ENCODE measurements at regions not wholly inside any gene's neighbourhood (a gene's known extent, or its start where the extent isn't known, plus 50 kb on each side); places are given as distances from the start of the nearest gene placed in this dataset.
"Not testable (repeated sequence)": the region's sequence is repeated elsewhere in the genome, so short reads cannot be mapped to it uniquely, and the experiment has no call there.

DNA sequence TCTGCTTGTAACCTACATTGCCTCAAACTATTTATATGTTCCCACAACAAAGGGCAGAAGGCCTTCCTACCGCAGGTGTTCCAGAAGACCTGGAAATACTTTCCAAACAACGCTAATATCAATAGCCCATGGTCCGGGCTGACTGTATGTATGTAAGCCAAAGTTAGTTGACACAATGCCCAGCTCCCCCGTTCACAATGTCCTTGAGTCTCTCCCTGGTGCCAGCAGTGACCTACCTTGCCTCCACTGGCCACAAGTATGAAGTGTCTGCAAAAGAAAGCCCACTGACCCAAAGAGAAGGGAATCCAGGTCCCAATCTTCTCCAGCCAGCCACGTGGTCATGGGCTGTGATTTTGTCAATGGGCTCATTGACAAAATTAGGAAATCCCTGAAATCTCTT is 118.6 kb downstream of the DLEU7 start:
- ATAC-seq = no peak
- Mint-ChIP-seq H3K4me1 (peaks cover 30% of the 10 kb centered on the region), H3K4me3 (no peak overlapping the region), H3K9me3 (peaks cover 3% of the 10 kb centered on the region), H3K27ac (no peak overlapping the region), H3K36me3 (peaks cover 1% of the 10 kb centered on the region), H3K27me3 (no peaks in the 10 kb centered on the region)

DNA sequence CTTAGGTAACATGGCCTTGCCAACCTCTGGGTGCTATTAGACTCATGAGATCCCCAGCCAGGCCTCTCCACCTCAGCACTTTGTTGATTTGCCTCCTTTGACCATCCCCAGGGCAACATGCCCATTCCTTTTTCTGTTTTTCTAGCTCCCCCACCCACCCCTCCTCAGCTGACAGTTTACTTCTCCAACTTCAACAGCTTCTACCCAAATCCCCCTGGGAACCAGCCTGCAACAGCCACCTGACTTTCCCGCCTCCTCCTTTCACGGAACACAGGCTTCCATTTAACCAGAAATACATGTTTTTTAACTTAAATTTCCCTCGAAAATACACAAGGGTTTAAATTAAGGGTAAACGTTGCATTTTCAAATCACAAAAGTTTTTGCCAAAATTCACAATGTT is 117.3 kb downstream of the DLEU7 start:
- Mint-ChIP-seq H3K4me1 (peaks cover 30% of the 10 kb centered on the region), H3K9me3 (peaks cover 3% of the 10 kb centered on the region), H3K27ac (peak overlapping the region; percentile 27), H3K27me3 (no peaks in the 10 kb centered on the region), H3K36me3 (peaks cover 9% of the 10 kb centered on the region), H3K4me3 (no peak overlapping the region)
- no peak for ATAC-seq

DNA sequence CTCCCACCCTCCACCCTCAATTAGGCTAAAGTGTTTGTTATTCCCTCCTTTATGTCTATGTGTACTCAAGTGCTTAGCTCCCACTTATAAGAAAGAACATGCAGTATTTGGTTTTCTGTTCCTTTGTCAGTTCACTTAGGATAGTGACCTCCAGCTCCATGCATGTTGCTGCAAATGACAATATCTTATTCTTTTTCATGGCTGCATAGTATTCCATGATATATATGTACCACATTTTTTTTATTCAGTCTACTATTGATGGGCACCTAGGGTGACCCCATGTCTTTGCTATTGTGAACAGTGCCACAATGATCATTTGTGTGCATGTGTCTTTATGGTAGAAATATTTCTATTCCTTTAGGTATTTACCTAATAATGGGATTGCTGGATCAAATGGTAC is 114.3 kb downstream of the DLEU7 start:
- Mint-ChIP-seq H3K9me3 (no peaks in the 10 kb centered on the region), H3K27me3 (no peaks in the 10 kb centered on the region), H3K4me3 (no peak overlapping the region), H3K4me1 (peaks cover 30% of the 10 kb centered on the region), H3K27ac (no peak overlapping the region), H3K36me3 (peaks cover 9% of the 10 kb centered on the region)
- ATAC-seq = no peak

DNA sequence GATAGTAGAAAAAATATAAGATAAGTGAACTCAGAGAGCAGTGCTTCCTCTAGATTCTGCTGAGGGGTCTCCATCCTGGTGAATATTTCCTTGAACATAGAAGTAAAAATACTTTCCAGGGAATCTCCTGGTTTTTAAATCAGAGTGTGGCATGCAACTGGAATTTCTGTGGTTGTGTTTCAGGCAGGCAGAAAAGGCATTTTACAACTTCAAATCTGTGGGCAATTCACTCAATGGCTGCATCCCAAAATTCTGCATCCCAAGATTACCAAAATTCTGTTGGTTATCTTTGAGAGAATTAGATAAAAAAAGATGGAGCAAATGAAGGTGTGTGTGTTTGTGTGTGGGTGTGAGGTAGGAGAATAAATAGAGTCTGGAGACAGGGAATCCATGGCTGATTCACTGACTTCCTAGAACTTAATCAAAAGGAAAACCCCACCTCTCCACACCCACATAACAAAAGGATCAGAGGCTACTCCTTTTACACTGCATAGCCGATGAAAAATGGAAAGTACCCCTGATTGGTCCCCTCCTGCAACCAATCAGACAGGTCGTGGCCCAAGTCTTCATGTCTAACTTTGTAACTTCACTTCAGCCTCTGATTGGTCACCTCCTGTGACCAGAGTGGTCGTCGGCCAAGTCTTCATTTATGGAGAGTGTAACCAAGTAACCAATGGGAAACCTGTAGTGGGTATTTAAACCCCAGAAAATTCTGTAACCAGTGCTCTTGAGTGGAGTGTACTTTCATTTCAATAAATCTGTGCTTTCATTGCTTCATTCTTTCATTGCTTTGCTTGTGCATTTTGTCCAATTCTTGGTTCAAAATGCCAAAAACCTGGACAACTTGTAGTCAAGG is 112.8 kb downstream of the DLEU7 start:
- no peak overlapping the region for H3K27ac Mint-ChIP-seq
- ATAC-seq = no peak
- H3K4me1 Mint-ChIP-seq = peaks cover 18% of the 10 kb centered on the region
- H3K36me3 Mint-ChIP-seq = peaks cover 9% of the 10 kb centered on the region
- no peaks in the 10 kb centered on the region for H3K9me3 Mint-ChIP-seq
- no peak overlapping the region for H3K4me3 Mint-ChIP-seq
- no peaks in the 10 kb centered on the region for H3K27me3 Mint-ChIP-seq

DNA sequence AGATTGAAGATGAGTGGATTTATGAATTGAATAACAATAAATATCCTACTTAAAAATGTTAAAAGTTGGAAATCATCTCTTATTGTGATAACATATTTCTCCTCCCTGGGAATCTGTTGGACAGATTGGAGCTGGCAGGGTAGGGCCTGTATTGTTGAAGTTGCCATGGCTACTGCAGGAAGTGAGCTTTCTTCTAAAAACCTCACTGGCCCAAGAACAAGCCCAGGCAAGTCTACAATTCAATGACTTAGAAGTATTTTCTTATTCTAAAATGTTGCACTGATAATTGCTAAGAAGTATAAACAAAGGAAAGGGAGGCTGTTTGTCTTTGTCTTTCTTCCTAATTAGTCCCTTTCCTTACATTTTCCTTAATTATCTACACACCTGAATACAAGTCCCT is 112.1 kb downstream of the DLEU7 start:
- H3K27me3 Mint-ChIP-seq = no peaks in the 10 kb centered on the region
- ATAC-seq = no peak
- peaks cover 9% of the 10 kb centered on the region for H3K36me3 Mint-ChIP-seq
- no peak overlapping the region for H3K4me3 Mint-ChIP-seq
- H3K9me3 Mint-ChIP-seq = no peaks in the 10 kb centered on the region
- H3K4me1 Mint-ChIP-seq = peaks cover 11% of the 10 kb centered on the region
- H3K27ac Mint-ChIP-seq = no peak overlapping the region

DNA sequence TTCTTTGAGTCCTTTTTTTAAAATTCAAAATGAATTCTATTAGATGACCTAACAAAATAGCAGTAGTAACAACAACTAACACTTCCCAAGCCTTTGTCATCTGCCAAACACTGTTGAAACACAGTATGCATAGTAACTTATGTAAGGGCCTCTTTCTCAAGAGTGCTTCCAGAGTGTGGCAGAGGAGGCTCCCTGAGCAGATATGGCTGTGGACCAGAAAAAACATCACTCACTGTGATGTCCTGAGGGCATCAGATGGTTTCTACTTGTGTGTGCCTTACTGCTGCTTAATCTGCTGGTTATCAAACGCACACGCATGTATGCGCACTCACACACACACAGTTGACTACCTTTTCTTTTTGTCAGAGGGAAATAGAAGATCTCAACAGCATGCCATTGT is 110.8 kb downstream of the DLEU7 start:
- H3K27me3 Mint-ChIP-seq = no peaks in the 10 kb centered on the region
- H3K27ac Mint-ChIP-seq = no peak overlapping the region
- H3K4me3 Mint-ChIP-seq = no peak overlapping the region
- peaks cover 9% of the 10 kb centered on the region for H3K36me3 Mint-ChIP-seq
- peaks cover under 1% of the 10 kb centered on the region for H3K4me1 Mint-ChIP-seq
- ATAC-seq = no peak
- H3K9me3 Mint-ChIP-seq = no peaks in the 10 kb centered on the region

DNA sequence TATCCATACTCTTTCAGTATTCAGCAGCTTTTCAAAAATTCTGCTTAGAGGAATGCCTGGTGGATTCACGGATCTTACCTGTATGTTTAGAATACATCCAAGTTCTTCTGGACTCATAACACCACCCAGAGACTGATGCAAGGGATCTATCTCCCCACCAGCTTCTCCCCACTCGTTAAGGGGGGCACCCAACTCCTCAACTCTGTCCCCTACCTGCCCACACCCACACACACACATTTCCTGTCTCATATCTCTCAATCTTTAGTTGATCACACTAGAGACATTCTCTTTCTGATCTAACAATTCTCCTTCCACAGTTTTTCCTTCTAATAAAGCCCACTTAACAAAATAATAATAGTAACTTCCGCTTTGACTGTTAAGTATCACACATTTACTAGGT is 110.1 kb downstream of the DLEU7 start:
- H3K27ac Mint-ChIP-seq = no peak overlapping the region
- no peak overlapping the region for H3K4me3 Mint-ChIP-seq
- no peaks in the 10 kb centered on the region for H3K4me1 Mint-ChIP-seq
- H3K36me3 Mint-ChIP-seq = peaks cover 9% of the 10 kb centered on the region
- no peak for ATAC-seq
- no peaks in the 10 kb centered on the region for H3K9me3 Mint-ChIP-seq
- H3K27me3 Mint-ChIP-seq = no peaks in the 10 kb centered on the region

DNA sequence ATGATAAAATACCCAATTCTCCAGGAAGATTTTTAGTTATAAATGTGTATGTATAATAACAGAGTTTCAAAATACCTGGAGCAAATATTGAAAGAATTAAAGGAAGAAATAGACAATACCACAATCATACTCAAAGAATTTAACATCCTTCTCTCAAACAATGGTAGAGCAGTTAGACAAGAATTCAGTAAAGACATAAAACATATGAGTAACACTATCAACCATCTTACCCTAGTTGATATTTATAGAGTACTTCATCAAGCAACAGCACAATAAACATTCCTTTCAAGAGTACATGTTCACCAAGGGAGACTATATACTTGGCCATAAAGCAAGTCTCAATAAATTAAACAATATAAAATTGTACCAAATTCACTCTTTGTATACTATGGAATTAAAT is 108.4 kb downstream of the DLEU7 start:
- no peak for ATAC-seq
- Mint-ChIP-seq H3K4me1 (peaks cover 9% of the 10 kb centered on the region), H3K27me3 (no peaks in the 10 kb centered on the region), H3K9me3 (no peaks in the 10 kb centered on the region), H3K27ac (no peak overlapping the region), H3K36me3 (peaks cover 6% of the 10 kb centered on the region), H3K4me3 (no peak overlapping the region)

DNA sequence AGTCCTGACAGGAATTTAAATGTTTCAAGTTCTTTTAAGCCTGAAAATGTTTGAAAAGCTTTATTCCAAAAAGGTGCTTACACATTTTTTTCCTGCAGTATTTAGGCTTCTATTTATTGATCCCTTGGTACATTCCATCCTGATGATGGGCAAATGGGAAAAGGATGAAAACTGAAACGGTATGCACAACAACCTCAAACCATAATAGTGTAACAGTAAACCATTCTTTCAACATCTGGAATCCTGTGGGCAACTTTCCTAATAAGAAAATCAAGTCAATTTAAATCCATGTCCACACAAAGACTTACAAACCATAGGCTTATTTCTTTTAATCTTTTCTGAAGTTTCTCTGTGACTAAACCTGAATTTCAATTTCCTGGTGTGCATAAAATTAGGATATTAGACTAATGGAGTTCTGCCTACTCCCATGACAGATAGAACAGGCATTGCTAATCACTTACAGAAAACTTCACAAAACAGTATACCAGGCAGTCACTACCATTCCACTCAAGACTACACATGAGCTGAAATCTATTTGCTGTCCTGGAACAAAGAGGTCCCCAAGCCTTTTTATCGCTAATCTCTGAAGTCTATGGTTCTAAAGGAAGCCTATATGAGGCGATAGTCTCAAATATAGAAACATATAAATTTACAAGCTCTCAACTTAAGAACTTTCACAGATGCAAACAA is 103.3 kb downstream of the DLEU7 start:
- ATAC-seq = no peak
- Mint-ChIP-seq H3K27me3 (no peaks in the 10 kb centered on the region), H3K36me3 (no peaks in the 10 kb centered on the region), H3K4me3 (no peak overlapping the region), H3K9me3 (peaks cover 4% of the 10 kb centered on the region), H3K4me1 (peaks cover 16% of the 10 kb centered on the region), H3K27ac (no peak overlapping the region)

DNA sequence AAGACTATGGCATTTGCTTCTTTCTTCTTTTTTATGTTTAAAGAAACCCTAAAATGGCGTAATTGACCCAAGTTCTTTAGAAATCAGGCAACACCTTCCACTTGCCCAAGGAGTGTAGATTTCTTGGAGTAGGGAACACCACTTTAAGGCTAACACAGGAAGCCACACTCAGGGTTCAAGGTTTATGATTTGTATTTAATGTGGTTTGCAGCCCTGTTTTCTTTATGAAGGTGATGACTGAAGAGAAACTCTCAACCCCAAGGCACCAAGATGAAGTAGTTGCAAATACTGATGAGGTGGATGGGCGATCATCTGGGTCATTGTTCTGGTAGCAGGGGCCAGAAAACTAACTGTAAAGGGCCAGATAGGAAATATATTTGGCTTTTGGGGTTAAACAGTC is 101.1 kb downstream of the DLEU7 start:
- H3K4me1 Mint-ChIP-seq = peaks cover 16% of the 10 kb centered on the region
- no peaks in the 10 kb centered on the region for H3K36me3 Mint-ChIP-seq
- no peak overlapping the region for H3K4me3 Mint-ChIP-seq
- no peak for ATAC-seq
- H3K27me3 Mint-ChIP-seq = no peaks in the 10 kb centered on the region
- peak overlapping the region; percentile 36 for H3K27ac Mint-ChIP-seq
- H3K9me3 Mint-ChIP-seq = peaks cover 6% of the 10 kb centered on the region

DNA sequence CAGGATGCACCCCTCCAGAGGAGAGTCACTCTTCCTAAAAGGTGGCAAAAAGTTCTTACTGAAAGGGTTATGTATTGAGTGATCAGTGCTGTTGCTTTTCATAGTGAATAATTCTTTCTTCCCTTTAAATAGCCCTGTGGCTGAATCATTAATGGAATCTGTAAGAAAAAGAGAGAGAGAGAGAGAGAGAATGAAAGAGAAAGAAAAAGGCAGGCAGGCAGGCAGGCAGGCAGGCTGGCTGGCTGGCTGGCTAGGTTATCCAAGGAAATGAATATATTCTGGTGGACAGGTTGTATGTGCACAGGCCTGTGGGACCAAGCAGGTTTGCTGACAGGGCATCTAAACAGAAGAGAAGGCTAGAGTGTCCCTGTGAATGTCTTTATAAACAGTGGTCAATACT is 100.5 kb downstream of the DLEU7 start:
- Mint-ChIP-seq H3K36me3 (no peaks in the 10 kb centered on the region), H3K27ac (peak overlapping the region; percentile 36), H3K4me1 (peaks cover 16% of the 10 kb centered on the region), H3K9me3 (peaks cover 6% of the 10 kb centered on the region), H3K4me3 (no peak overlapping the region), H3K27me3 (no peaks in the 10 kb centered on the region)
- no peak for ATAC-seq

DNA sequence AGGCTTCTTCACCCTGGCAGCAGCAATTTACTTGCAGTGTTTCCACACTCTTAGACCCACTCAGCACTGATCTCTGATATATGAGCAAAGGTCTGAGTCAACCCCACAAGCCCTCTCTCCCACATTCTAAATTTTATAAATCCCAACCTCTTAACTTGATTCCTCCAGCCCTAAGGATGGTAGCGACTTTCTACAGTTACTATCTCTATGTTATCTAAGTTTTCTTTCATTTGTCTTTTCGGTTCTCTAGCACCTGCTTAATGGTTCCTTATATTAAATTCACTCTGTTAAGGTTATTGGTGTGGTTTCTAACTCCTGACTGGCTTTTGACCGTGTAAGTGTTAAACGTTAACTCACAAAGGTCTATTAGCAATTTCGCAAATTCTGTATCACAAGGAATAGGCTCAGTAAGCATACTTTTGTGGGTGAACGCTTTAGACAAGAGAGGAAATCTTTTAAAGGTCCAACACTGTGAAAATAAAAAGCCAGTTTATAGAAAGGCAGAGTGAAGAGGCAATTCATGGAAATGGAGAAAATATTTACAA is 99.3 kb downstream of the DLEU7 start:
- Mint-ChIP-seq H3K27me3 (no peaks in the 10 kb centered on the region), H3K4me3 (no peak overlapping the region), H3K4me1 (peaks cover 18% of the 10 kb centered on the region), H3K36me3 (no peaks in the 10 kb centered on the region), H3K27ac (no peak overlapping the region), H3K9me3 (peaks cover 6% of the 10 kb centered on the region)
- ATAC-seq = no peak

DNA sequence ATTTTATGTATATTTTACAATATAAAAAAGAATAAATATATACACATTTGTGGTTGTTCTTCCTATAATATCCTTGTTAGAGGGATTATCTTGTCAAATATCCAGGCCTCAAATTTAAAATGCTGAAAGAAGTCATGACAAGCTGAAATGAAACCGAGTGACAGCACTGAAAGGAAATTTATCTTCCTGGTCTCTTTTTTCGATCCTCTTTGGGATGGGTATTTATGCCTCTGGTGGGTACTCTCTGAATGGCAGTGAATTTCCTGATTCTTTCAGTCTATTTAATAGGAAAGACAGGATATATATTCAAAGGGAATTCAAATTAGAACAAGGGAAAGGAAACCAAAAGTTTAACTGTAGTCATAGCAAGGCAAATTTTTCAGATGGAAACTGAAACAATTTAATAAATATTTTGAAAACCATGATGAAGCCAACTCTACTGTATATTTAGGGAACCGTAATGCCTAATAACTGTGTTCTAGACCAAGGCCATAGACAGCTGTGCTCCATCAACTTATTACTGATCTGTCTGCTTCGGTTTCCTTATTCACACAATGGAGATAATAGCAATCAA is 97.9 kb downstream of the DLEU7 start:
- ATAC-seq = no peak
- H3K4me1 Mint-ChIP-seq = peaks cover 28% of the 10 kb centered on the region
- H3K27me3 Mint-ChIP-seq = no peaks in the 10 kb centered on the region
- peaks cover 9% of the 10 kb centered on the region for H3K36me3 Mint-ChIP-seq
- H3K4me3 Mint-ChIP-seq = no peak overlapping the region
- peaks cover 9% of the 10 kb centered on the region for H3K9me3 Mint-ChIP-seq
- no peak overlapping the region for H3K27ac Mint-ChIP-seq

DNA sequence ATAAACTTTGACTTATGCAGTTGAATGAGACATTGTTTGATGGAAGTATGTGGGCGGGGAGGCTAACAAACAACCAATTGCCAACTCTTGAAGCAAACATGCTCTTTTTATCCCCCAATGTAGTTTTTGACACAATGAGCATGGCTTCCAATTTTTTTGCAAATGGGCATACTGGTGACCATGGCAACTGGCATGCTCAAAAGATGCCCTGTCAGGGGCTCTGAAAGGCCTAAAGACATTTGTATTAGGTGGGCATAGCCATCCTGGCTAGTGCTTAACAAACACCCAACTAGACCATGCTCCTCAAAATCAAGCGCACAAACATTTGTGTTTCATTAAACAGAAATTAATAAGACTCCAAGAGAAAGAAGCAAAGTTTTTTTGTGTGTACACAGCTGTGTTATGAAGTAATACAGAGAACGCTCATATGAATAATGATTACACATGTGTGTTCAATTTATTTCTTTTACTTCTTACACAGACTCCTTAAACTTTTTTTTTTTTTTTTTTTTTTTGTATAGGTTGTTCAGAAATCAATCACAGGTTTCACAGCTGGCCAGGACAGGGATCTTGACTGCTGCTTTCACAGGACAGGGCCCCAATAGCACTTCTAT is 95.6 kb downstream of the DLEU7 start:
- no peak overlapping the region for H3K27ac Mint-ChIP-seq
- peaks cover 11% of the 10 kb centered on the region for H3K36me3 Mint-ChIP-seq
- peaks cover 46% of the 10 kb centered on the region for H3K4me1 Mint-ChIP-seq
- H3K9me3 Mint-ChIP-seq = peaks cover 6% of the 10 kb centered on the region
- H3K27me3 Mint-ChIP-seq = no peaks in the 10 kb centered on the region
- no peak overlapping the region for H3K4me3 Mint-ChIP-seq
- ATAC-seq = no peak

DNA sequence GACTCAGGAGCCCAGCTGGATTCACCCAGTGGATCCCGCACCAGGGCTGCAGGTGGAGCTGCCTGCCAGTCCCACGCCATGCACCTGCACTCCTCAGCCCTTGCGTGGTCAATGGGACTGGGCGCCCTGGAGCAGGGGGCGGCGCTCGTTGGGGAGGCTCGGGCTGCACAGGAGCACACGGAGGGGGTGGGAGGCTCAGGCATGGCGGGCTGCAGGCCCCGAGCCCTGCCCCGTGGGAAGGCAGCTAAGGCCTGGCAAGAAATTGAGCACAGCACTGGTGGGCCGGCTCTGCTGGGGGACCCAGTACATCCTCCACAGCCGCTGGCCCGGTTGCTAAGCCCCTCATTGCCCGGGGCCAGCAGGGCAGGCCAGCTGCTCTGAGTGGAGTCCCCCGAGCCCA is 90.3 kb downstream of the DLEU7 start:
- not testable (repeated sequence) for H3K27ac Mint-ChIP-seq, ATAC-seq, H3K27me3 Mint-ChIP-seq, H3K4me3 Mint-ChIP-seq
- Mint-ChIP-seq H3K36me3 (peaks cover 38% of the 10 kb centered on the region), H3K9me3 (peaks cover 20% of the 10 kb centered on the region), H3K4me1 (peaks cover 74% of the 10 kb centered on the region)
